ENCODE measurements at regions not wholly inside any gene's neighbourhood (a gene's known extent, or its start where the extent isn't known, plus 50 kb on each side); places are given as distances from the start of the nearest gene placed in this dataset.

- TF ChIP-seq CTCF (IDR thresholded peaks at IDR 0.05; ENCODE audit: low read length) (no peak), EZH2 (IDR thresholded peaks at IDR 0.05; ENCODE audit: borderline replicate concordance, low read length) (no peak)
Measured at GRCh38 chr4:100071506-100071905, 118.8 kb downstream of the DDIT4L start.
